RCC 7860 (cell line): ENCODE measurements at regions not wholly inside any gene's neighbourhood (a gene's known extent, or its start where the extent isn't known, plus 50 kb on each side); places are given as distances from the start of the nearest gene placed in this dataset.

ENCODE experiments used
- DNase-seq: peaks from one replicate; pipeline ENCODE4 v3.0.0-alpha.2; 2015; ENCODE audit warnings: low spot score
- FAIRE-seq: peaks from 2 replicates; lab custom pipeline; 2012; peaks lifted over from hg19 to GRCh38; lab: Jason Lieb, UNC

DNA sequence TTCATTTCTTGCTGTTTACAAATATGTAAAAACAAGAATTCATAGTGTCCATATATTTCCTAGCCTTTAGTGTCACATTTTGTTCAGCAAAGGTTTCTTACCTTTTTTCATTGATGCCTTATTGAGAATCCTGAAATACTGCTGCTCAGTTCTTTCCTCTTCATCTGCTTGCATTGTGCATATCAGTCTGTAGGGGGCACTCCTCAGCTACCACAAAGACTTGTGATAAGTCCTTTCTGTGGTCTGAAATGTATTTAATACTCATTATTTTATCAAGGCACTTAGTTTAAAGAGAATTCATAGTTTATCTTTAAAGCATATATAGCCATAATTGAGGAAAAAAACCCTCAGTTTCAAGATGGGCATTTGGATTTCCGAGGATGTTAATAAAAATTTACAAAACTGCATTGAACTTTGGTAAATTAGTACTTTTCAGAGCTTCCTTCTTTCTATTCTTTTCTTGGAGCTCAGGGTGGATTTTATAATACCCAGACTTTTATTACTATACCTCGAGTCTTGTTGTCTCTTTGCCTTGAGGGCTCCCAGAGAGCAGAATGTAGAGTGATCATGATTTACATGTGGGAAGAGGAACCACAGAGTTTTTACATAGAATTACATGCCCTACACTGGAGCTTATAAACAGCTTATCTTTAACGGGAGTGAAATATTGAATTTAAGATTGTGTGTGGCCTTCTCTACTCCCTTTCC, 570.1 kb downstream of the PLCL1 start:
- FAIRE-seq (no peak), DNase-seq (no peak)

DNA sequence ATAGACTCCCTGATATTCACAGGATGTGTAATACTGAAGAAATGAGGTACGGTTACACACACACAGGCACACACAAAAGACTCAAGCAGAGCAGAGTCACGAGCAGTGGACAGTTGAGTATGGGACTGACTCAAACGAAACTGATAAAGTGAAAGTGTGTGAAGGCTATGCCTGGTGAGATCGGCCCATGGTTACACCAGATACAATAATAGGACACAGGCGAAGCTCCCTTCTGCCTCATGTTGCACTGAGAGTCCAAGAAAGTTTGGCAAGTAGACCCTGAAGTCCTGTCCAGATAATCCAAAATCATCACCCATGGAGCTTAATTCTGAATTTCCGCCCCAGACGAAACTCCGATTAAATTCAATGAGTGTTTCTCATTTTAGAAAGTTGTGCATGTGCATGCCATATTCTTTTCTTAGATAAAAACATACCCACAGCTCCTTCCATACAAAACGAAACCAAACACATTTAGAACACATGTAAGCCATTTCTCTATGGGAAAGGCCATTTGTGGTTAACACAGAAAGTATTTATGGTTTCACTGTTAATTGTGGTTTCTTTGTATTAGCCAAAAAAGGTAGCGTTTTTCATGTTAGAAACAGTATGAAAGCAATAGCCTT, 567.6 kb downstream of the PLCL1 start:
- no peak for FAIRE-seq
- DNase-seq: no peak

DNA sequence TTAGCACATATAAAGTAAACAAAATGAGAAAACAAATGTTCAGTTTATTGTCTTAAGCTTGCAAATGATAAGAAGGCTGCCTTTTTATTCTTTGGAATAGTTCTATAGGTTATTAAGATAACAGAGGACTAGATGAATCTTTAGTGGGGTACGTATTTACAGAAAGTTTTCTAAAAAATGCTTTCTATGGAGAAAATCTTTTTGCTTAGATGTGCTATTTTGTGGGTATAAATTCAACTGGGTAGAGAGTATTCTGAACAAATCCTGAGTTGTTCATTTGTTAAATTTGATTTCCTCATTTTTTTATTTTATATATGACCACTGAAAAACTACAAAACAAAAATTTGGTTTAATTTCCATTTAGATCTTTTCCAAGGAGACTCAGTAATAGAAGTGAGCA, 566.9 kb downstream of the PLCL1 start:
- no peak for DNase-seq
- no peak for FAIRE-seq

DNA sequence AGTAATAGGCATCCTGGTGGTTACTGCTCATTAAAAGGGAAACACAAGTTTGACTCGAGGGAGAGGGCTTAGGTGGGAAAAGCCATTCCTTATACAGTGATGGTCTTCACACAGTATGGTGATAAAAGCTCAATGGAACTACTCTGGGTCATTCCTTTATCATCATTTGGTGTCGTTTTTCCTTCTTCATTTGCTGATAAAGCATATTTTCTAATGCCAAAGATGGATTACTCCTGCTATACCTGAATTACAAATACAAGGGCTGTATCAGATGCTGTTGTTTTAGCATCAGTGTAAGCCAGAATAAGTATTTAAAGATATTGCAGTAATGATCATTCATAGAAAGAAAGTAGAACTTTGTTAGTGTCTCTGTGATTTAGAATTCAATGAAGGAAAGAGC, 563.7 kb downstream of the PLCL1 start:
- FAIRE-seq (no peak), DNase-seq (no peak)

DNA sequence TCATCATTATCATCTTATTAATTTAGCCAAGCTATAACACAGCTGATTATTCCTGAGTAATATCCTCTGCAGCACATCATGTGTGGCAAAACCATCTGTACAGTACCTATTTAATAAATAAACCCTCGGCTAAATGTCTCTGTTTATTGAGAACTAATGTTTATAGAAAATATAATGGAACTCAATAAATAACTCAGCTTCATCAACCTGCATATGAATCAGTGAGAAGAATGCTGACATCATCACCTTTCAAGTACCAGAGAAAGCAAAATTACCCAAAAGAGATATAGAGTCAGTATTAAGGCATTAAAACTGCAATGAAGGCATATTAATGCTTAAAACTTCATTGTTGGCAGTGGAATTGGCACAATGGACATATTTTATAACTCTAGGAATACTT, 558.3 kb downstream of the PLCL1 start:
- FAIRE-seq (no peak), DNase-seq (no peak)

DNA sequence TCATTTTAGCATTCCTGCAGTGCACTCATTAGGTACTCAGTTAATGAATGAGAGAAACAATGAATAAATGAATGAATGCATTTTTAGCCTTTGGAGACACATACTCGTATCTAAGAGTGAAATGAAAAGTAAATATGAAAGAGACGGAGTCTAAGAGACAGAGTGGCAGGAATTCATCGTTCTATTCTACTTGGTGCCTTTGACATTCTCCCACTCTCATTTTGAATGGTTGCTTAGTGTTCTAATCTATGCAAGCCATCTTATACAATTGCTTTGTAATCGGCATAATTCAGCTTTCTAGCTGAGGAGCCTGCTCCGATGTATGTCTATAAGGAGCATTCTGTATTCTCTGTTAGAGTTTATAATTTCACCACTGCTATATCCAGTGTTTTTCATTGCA, 554.9 kb downstream of the PLCL1 start:
- DNase-seq (no peak), FAIRE-seq (no peak)

DNA sequence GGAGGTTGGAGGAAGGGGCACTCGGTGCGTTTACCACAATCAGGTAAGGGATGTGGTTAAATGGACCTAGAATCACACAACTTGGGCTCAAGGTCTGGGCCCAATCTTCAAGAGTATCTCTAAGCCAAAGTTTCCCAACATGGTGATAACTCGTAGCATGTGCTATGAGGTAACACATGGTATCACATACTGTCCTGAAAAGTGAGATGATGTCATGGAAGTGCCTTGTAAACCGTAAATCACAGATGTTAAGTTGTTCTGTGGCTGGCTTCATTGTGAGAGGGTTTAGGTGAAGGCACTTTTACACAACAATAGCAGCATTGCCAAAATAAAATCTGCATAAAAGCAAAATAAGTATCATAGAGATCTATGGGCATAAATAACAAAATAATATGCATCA, 551.8 kb downstream of the PLCL1 start:
- FAIRE-seq: no peak
- no peak for DNase-seq

DNA sequence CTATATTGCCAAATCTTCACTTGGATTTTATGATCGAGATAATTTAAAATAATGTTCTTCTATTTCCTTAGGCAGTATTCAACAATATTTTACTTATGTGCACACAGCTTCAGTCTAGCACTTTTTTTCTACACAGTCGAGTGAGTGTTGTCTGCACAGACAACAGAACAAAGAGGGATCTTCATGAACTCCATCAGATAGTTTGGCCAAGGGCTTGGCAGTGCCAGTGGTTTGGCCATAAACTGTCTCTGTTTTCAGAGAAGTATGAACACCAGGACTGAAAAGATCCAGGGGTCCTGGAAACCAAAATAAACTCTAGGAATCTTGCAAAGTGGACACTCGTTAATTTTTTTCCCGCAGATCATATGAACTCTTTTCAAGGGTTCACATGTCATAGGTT, 547.3 kb downstream of the PLCL1 start:
- FAIRE-seq (no peak), DNase-seq (no peak)

DNA sequence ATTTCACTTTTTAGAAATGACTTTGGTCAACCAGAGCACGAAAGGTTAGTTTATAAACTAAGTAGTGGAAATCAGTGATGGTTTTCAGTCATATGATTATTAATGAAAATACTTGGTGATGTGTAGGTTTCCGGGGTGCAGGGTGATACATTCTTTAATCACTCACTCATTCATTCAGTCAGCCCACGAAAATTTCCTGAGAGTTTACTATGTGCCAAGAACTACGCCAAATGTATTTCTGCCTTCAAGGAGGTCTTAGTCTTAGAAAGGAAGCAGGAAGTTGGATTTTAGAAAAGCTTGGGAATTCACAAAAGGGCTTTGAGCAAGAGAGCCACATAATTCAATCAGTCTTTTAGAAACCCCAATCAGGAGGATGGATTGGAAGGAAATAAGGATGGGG, 543.6 kb downstream of the PLCL1 start:
- no peak for FAIRE-seq

DNA sequence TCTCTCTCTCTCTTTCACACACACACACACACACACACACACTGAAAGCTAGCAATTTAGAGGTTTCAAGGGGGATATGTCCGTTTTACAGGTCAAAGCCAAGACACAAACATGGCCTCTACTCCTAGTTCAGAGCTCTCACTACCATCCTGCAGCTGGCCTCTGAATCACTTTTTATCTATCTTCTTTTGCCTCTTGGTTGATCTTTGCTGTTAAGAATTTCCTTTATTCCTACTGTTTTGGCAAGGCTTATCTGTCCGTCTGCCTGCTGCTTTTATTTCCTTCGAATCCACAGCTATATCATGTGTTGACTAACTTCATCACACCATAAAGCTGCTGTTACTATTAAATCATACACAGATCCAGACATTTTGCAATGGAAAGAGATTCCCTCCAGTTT, 543.0 kb downstream of the PLCL1 start:
- DNase-seq (no peak), FAIRE-seq (no peak)

More for the DNA sequence above, 543.6 kb downstream of the PLCL1 start:
- DNase-seq: no peak

DNA sequence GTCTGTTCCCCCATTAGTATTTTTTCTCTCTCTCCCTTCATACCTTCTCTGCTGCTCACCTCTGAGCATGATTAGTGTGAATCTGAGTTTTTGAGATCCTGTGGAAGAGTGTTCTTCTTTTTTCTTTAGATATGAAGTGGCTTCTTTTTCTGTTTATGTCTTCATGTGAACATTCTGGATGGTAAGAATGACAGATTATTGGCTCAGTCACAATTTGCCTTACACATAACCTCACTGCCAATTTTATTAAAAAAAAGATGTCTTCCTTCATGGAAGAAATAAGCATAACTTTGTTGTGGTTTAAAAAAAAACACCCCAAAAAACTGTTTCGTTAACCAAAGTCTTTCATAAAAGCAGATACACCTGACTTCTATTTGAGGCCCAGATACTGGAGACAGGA, 539.1 kb downstream of the PLCL1 start:
- no peak for DNase-seq
- no peak for FAIRE-seq

DNA sequence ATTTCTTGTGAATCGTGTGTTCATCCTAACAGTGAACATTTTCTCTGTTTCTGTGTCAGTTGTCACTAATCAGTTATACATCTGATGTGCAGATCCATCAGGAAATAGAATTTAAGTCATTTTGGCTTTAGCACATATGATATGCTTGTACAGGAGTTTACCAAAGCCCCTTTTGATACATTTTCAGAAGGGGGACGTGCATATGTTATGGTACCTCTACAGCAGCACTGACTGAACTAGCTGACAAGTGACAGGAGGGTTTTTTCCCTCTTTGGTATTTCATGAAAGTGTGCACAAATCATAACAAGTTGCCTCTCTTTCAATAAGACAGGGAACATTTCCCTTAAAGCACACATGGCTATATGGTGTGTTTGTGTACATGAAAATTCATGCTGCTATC, 536.5 kb downstream of the PLCL1 start:
- DNase-seq (no peak), FAIRE-seq (no peak)

DNA sequence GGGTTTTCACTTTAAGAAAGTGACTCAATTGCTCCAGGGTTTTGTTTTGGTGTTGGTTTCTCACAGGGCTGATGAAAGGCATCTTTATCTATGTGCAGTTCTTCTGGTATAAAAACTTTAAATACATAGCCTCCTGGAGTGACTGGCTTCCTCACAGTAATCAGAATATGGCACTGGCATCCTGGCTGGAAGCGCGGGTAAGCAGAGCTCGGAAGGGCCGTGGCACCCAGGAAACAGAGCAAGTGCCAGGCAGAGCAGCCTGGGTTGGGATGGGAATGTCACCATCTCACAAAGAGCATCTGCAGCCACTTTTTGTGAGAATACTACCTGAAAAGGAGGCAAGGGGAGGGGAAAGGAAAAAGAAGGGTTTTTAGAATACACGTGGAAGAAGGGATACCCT, 534.7 kb downstream of the PLCL1 start:
- no peak for FAIRE-seq
- DNase-seq: no peak

DNA sequence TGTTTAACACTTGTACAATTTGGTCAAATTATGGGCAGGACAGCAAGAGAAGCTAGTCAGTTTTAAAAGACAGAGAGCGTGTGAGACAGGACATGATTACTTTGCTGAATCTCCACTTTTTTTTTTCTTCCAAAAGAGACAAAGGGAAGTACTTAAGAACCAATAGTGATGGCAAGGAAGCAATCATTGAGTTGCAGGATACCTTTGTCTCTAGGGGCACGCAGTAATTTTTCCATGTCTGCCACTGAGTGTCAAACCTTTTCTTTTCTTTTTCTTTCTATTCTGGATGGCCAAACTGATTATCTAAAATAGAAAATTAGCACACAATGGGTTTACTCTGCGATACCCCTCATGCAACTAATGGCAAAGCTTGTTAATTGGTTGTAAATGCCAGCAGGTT, 533.0 kb downstream of the PLCL1 start:
- no peak for FAIRE-seq
- no peak for DNase-seq

DNA sequence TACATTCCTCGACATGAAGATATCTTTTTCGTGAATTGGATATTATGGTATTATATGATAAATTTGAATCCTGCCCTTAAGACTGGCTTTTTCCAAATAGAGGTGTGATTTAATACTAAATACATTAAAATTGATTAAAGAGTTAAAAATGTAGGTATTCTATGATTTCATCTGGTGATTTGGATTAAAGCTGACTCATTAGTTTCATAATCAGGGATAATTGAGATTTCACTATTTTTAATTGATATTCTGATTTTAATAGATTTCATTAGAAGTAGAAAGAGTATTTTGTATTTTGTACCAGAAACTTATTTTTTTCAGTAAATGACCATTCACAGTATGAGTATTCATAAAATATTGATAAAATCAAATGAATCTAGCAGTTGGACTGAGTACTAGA, 524.1 kb downstream of the PLCL1 start:
- no peak for DNase-seq
- no peak for FAIRE-seq

DNA sequence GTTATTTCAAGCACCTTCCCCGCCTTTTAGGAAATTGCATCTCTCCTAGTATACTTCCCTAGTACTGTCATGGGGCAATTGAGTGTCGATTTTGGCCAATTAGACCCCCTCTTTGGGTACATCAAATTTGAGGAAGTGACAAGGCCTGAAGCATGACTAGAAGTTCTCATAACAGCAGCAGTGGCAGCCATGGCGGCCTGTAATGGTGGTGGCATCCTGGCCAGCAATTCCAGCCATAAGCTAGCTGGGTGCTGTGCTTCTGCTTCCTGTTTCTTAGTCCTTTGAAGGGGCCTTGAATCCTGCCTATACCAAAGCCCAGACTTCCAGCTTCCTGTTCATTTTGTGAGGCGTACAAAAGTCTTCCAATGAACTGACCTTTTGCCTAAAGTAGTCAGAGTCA, 523.1 kb downstream of the PLCL1 start:
- FAIRE-seq (no peak), DNase-seq (no peak)

DNA sequence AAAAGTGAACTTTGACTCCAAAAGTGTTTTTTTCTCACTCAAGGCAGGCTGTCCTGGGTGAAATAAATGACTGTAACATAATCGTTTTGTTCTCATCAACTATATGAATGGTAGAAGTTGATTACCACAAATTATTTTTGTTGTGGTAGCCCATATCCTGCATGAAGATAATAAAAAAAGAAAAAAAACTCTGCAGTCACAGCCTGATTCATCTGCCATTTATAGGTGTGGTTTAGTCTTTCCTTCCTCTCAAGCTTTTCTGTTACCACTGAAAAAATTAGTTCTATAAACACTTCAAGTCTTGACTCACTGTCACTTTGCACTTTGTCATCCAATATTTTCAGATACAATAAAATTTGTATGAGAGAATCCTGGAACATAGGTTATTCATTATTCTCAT, 522.0 kb downstream of the PLCL1 start:
- FAIRE-seq (no peak), DNase-seq (no peak)

DNA sequence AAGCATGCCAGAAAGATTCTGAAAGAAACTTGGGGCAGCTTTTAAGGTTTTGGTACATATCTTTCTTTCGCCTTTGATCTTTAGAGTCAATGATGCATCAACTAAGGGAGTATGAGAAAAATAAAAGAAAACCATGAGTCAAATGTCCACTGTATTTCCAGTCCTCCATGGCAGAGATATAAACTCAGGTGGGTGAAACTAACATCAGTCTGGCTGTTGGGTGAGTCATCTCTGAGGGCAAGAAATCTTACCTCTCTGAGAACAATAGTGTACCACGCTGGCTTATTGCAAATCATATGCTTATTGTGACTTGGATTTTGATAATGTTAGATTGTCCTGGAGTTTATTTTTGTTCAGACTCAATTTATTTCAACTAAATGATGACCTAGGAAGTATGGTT, 521.0 kb downstream of the PLCL1 start:
- FAIRE-seq: no peak
- DNase-seq: no peak

DNA sequence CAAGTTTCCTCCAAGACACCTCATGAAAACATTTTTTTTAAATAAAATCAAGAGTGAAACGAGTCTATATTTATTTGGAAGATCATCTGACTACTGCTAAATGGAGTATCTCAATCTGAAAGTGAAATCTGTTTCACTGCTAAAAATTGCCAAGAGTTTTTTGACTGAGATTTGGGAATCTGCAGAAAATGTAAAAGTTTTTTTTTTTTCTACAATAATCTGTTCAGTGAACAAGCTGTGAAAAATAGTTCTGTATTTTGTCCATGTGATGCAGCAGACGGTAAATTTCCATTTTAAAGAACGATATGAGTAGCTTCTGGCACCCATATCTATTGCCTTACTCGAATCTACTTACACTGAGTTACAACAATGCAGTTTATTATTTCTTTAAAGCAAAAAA, 519.7 kb downstream of the PLCL1 start:
- FAIRE-seq (no peak), DNase-seq (no peak)

DNA sequence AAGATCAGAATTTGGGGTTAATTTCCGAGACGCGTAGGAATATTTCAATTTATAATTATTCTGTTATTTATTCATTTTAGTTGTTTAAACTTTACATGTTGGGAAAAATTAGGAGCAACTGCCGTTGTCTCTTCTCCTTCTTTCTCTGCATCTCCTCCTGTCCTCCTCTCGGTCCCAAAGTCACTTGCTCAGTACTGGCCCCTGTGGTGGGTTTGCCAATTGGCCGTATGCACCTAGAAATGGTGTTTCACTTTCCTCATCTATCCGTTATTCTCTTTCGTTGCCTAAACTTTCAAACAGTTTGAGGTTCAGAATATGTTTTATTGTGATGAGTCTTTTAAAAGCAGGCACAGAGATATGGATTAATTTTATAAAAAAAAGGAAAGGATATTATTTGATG, 517.9 kb downstream of the PLCL1 start:
- FAIRE-seq (no peak), DNase-seq (no peak)

DNA sequence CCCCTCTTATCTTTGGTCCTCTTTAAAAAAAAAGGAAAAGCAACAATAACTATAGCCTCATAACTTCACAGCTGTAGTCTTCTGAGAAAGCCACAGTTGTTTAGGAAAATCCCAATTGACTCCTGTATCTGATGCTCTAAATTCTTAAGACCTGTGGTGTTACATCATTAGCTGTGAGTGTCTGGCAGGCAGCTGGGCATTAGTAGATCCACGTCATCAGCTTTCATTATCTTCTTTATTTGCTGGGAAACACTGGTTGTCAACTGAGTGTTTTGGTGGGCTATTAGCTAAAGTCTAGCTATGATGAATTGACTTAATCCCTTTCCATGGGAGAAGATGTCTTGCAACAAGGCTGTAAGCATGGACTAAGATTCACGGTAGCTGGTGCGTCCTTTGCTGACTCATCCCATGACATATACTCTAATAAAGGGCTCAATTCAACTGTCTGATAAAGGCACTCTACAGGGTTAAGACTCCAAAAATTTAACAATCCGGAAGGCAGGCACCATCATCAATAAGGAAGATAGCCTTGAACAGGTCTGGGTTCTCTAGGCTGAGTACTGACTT, 517.2 kb downstream of the PLCL1 start:
- FAIRE-seq: no peak
- no peak for DNase-seq

DNA sequence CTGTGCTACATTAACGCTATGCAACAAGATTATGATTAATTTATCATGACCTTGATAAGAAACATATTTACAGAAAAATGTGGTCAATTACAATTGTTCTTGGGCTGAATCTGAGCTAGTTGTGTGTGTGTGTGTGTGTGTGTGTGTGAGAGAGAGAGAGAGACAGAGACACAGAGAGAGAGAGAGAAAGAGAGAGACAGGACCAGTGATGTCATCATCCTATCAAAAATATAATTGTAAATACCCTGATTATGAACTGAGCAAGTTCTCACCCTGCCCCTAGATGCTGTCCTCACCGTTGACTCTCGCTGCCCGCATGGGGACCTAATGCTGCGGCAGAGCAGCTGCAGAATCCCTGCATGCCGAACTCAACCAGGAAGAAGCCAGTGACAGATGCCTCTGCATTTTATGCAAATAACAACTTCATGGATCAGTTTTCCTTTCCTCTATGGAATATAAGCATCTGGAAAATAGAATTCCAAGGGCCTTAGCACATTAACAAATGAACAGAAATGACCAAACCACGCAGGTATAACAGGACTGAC, 512.5 kb downstream of the PLCL1 start:
- DNase-seq (no peak), FAIRE-seq (no peak)
